ENCODE measurements at regions not wholly inside any gene's neighbourhood (a gene's known extent, or its start where the extent isn't known, plus 50 kb on each side); places are given as distances from the start of the nearest gene placed in this dataset.
A peak's percentile ranks its signal among the peaks of the same experiment; 100 is the strongest.
"Not testable (repeated sequence)": the region's sequence is repeated elsewhere in the genome, so short reads cannot be mapped to it uniquely, and the experiment has no call there.

DNA sequence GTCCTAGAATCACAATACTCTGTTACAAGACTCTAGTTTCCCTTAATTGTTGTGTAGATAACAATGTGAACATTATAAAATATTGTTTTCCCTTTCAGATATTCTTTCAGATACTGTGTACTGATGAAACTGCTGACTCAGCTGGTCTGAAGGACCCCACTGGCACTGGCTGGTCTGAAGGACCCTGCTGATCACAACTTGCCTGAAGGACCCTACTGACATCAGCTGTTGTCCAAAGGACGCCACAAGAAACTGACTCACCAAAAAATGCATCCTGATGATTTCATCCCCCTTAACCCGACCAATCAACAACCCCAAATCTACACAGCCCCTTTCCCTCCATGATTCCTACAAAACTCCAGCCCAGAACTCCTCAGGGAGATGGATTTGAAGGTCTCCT lies 258.8 kb upstream of the GNPDA2 start:
- DNase-seq, result no peak

DNA sequence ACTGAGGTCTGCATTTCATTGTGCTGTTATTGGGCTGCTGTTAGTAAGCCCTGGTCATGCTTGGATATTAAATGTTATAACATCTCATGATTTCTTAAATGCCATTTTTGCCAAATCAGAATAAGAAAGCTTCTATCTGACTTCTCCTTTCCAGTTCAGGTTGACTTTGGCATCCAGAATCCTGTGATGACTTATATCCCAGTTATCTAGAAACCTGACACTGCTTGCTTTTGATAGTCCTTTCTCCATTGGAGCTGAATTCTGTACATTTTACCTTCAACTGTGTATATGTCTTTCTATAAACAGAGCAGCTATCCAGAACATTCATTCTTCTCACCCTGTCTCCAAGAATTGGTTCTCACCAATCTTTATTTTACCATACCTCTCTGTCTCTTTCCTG lies 257.7 kb upstream of the GNPDA2 start:
- DNase-seq, result no peak

DNA sequence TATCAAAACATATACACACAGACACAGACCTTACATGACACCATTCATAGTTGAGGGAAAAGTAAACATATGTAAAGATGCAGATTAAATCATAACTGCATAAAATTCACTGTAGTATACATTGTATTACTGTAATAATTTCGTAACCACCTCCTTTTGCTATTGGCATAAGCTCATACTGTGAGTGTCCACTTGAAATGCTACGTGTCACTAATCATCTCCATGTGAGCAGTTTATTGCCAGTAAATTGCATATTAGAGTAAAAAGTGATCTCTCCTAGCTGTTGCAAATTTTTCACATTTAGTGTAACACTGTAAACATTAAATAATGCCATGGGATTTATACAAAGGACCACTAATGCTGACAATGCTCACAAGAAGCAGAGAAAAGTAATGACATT lies 256.7 kb upstream of the GNPDA2 start:
- no peak for DNase-seq

DNA sequence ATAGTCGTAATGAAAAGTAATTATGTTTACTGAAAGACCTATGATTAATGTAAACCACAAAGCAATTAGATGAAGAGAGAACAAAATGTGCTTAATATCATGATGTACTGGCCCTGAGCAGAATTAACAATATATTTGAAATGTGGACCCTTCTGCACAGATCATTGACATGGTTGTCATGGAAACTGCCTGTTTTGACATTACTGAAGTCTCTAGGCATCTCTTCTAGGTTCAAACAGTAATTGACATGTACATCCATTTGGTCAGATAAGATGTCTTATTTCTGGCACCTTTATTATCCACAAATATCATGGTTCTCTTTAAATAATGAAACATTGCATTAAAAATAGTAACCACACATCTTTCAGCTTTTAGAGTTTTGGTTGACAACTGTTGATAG lies 251.7 kb upstream of the GNPDA2 start:
- no peak for DNase-seq

DNA sequence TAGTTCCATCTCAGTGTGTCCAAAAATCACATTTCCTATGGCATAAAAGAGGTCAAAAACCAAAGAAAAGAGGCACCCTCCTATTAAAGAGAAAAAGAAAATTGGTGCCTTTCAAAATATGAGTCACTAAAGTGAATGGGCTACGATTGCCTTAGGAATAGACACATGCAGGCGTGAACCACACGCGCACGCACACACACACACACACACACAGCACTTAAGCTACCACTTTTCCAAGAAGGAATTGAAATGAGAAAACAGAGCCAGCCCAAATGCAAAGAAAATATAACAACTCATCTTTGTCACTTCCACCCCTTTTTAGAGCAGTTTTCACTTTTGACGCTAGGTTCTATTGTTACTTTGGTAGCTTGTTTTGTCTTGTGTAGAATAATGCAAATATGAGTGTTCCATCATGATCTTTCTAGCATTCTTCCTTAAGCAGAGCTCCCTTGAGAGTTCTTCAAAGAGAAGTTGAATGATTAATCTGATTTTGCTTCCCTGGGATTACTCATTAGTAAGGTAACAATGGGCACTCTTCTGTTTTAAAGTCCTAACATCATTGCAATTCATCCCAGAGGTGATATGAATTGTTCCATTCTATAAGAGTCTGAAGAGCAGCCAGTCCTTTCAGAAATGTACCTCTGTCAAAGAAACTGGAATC lies 239.2 kb upstream of the GNPDA2 start:
- no peak for DNase-seq

DNA sequence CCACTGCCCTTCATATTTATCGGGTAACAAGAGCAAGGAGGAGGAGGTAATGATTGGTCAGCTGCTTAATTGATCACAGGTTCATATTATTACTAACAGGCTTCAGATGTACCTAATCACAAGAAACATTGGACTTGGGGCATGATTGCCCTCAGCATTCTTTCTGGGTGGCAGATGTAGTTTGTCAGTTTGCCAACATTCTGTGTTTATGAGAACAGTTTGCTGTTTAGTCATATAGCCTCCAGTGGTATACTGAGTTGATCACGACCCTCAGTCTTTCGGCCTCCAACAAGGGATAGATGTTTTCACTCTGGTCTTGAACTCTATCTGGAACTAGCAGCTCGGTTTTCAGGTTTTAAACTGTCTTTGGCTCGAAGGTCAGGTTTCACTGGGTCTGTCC lies 237.7 kb upstream of the GNPDA2 start:
- not testable (repeated sequence) for DNase-seq

DNA sequence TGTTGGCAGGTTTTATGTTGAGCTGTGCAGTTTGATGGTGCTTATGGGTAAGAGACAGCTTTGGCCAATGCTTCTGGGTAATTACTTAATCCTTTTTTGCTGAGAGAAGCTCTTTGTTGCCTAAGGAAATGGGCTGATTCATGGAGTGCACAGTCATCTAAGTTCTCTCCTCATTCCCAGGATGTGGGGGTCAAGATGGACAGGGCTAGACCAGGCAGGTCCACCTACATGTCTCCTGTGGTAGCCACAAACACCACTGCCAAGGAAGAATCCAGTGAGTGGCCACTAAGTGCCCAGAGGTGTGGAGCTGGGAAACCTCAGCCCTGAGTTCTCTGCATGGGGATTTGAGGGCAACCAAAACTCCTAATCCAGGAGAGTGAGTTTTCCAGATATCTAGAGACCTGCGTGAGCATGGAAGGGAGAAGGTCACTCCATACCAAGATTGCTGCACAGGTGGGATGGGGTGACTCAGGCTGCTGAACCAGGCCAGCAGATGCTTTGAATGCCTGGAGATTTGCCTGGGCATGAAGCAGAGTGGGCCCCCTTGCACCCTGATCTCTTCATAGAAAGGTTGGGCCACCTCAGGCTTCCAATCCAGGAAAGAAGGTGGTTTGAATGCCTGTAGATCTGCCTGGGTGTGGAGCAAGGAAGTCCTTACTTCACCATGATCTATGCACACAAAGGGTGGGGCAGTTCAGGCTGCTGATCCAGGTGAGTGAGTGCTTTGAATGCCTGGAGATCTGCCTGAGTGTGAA lies 234.8 kb upstream of the GNPDA2 start:
- DNase-seq, result no peak

DNA sequence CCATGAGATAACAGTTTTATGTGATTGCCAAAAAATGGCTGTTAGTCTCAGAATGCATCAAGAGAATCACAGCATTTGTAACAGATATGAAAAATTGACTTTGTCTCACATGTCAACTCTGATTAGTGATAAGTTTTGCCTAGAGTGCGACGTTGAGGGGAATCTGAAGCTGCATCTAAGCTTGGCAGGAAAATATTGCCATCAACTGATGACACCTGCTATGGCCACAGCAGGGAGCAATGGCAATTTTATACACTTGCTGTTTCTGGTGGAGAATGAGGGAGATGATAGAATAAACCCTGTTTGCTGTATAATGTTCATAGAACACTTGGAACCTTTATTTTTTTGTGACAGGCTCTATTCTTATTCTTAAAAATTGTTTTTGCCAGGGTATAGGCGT lies 205.4 kb upstream of the GNPDA2 start:
- no peak for DNase-seq

DNA sequence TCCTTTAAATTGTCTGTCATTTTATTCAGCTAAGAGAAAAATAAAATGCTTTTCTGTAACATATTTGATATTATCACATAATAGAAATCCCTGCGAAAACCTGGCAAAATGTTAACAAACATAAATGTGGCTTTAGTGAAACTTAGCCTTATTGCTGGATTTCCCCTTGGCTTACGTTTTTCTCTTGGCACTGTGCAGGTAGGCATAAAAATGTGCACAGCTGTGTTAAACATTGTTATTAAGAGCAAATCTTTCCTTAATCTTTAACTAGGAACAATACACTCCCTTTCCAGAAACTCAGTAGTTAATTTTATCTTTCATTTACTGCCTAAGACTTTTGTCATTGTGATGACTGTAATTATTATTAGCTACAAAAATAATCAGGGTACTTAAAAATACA lies 202.4 kb upstream of the GNPDA2 start:
- DNase-seq, result no peak

DNA sequence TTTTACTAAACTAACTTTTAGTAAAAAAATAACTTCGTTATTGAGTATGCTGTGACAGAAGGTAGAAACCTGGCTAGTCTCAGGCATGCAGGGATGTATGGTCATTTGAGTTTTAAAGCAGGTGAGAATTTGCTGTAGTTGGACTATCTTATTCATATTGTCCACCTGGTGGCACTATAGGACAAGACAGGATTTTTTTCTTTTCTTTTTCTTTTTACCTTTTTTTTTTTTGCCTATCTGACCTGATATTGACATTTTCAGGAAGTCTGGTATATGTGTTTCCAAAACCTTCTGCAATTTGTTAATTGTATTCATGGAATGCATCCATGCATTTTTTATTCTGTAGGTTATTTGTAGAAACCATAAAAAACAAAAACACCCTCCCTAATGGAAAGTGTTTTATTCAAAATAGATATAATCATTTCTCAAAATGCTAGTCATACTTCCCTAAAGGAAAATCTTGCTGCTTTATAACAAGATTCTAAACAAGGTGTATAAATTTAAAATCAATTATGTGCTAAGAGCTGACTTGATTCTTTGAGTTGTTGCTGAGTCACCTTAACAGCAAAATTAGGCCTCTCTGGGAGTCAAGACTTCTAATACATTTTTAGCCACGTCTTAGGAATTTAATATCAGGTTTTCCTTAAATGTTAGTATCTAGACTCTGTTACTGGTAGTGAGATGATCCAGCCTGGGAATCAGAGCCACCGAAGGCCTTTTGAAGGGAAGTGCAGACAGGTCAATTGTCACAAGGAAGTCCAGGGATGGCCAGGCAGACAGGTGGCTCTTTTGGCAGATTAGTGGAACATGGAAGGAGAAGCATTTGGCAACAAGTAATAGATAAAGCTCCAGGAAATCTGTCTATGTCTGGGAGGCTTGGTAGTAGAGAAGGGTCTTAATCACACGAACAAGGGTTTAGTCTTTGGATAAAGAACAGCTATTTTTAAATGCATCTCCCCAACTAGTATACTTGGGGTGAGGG lies 201.3 kb upstream of the GNPDA2 start:
- peak in 1 of 56 donors; percentile 3 for DNase-seq

DNA sequence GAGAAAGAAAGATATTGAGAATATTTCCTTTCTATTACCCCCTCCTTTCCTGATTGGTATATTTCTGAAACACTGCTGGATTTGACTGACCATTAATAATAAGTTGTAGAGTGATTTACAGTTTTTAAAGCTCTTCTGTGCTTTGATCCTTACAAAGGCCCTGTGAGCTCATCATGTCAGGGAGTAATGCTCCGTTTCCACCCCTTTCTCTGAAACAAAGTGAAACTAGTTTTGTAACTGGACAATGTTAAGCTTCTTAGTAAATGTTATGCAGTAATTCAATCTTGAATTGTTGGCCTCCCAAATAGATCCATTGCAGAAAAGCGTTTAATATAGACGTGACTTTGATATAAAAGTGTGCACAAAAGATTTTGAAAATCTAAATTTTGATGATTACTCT lies 190.1 kb upstream of the GNPDA2 start:
- DNase-seq, result no peak

DNA sequence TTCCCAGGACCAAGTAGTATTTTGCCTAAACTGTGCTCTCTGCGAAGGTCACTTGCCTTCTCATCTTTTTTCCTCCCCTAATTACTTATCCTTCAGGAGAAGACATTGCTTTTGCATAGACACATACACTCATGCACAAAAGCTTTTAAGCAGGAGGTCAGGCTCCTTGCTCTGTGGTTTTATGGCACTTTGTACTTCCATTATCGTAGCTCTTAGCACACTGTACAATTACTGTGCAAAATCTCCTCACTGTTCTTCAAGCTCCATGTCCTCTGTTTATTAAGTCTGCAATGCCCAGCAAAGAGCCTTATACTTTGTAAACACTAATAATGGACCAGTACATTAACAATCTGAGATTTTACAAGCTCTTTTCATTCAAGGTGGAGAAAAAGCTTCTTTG lies 188.4 kb upstream of the GNPDA2 start:
- DNase-seq, result no peak

DNA sequence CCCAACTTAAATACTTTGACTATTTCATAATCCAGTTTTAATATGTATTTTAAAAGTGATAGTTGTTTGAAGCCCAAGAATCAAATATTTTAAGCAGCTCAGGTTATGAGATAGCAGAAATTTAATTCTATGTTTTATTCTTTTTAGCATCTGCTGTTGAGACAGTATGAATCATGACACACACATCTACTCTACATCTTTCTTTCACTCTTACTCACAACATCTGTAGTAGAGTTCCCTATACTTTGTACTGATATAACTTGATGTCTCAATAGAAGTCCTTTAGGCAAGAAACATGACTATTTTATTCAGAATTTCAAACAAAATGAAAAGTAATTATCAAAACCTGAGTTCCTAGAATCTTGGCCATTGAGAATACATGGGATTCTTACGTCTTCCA lies 187.9 kb upstream of the GNPDA2 start:
- no peak for DNase-seq

DNA sequence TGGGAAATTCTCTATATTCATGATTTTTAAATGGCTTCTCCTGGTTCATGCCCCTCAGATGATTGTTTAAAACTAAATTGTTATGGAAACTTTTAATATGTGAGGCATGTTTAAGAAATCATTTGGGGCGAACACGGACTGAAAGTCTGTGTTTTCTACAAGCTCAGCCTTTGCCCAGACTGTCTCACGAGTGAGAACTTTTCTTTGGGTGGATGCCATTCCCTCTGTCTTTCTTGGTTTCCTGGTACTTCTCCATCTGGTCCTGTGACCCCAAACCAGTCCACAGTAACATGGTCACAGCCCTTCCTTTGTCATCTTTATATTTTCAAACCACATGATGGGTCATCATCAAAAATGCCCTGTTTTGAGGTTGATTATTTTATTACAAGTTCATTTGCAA lies 186.6 kb upstream of the GNPDA2 start:
- peak in 1 of 56 donors; percentile 1 for DNase-seq

DNA sequence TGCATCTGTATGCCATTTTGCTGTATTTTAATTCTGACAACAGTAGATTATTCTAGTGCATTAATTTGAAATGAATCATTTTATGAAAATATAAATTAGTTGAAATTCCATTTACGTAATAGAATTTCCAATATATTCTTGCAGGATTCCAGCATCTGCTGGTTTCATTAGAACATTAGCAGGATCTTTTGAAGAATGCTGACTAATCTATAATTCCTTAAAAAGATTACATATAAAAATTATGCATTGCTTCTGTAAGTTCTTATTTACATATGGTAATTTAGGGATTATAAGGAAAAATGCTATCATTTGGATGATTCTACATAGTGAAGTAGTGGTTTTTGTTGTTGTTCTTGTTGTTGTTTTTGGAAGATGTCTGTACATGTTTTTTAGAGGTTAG lies 182.2 kb upstream of the GNPDA2 start:
- DNase-seq, result no peak

DNA sequence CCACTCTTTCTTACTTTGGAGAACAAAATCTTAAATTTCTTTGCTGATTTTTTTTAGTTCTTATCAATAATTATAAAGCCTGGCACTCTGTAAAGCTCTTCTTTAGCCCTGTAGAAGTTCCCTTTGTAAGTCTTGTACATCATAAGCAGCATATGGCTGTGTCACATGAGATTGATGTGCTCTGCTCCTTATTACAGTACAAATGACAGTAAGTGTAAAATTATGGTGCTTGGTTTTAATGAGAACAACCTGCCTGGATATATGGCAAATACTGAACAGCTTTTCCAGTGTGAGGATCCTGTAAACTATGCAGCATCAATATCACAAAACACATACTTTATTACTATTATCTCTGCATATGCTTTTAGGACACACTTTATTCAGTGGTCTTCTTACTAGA lies 145.9 kb upstream of the GNPDA2 start:
- no peak for DNase-seq

DNA sequence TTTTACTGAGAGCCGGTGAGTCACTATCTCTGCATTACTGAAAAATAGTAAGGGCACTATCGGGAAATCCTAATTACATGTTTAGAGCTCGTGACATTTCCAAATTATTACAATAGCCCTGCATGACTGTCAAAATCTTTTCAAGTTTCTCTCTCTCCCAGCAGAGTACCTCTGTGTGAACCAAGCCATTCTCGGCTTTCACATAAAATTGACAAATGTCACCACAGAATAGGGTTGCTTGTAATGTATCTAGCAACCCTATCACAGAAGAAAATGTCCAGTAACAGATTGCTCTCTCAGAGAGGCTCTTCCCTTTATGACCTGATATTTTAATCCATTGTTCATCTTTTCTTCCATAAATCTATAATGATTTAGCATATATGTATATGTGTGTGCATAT lies 144.8 kb upstream of the GNPDA2 start:
- no peak for DNase-seq

DNA sequence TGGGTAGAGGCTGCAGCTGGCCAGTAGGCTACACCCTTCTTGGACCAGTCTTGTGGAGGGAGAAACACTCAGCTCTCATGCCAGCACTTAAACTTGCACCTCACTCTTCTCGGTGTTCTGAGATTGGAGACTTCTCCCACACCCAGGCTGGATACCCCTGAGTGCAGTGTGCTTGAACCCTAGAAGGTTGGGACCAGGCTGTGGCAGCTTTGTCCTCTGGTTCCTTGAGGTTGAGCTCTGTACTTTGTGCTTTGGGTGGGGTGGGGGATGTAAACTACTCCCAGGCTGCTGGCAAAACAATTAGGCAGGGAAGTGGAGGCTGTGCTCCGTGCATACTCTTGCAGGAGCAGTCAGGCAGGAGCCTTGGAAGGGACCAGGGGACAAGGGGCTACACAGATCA lies 143.6 kb upstream of the GNPDA2 start:
- no peak for DNase-seq

DNA sequence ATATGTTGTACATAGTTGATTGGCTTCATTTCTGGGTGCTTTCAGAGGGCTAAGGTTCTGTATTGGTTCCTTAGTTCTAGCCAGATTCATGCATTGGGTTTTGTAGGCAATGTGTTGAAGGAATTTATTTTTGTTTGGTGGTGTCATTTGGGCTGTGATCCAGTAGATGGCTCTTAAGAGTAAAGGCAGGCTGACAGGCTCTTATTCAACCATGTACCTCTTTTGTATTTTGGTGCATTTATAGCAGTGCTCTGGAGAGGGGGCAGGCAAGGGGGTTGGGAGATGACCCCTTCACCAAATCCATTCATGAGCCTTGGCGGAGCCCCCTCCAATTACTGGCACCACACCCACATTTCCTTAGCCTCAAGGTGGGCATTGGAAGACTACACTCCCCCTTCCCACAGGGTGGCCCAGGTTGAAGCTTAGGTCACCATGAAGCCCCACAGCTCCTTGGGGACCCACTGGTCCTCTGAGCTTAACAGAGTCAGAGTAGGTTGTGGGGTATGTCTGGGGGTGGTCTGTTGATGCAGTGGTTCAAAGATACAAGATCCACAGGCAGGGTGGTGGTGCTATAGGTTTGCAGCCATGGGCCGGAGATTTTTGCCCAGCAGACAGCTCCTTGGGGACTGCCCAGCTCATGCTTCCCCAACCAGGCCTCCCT lies 143.0 kb upstream of the GNPDA2 start:
- no peak for DNase-seq

DNA sequence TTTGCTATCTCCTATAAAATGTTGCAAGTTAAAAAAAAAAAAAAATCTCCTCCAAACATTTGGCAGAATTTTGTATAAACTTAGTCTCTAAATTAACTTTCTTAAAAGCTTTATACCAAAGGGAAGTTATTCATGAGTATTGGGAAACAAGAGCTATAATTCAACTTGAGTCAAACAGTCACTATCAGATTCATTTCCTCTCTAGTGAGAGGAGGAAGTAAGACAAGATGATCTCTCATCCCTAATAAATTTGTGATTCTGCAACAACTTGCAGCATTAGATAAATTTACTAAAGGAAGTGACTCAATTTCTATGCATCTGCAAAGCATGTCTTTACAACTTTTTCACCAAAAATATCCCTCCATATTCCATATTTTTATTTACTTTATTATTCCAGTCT lies 135.4 kb upstream of the GNPDA2 start:
- DNase-seq, result no peak

DNA sequence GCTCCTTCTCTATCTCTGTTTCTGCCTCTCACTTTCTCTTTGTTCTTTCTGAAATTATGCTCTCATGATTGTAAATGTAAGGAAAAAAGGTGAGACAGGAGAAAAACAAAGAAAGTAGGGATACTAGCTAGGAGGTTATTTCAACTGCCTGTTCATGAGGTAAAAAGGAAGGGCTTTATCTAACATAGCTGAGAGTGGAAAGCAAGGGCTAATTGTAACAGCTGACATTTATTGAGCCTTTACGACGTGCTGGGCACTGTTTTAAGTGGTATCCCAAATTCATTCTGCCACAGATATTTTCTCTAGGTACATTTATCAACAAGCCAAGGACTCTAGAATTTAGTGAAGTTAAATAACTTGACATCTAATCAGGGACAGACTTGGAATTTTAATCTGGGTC lies 133.1 kb upstream of the GNPDA2 start:
- no peak for DNase-seq

DNA sequence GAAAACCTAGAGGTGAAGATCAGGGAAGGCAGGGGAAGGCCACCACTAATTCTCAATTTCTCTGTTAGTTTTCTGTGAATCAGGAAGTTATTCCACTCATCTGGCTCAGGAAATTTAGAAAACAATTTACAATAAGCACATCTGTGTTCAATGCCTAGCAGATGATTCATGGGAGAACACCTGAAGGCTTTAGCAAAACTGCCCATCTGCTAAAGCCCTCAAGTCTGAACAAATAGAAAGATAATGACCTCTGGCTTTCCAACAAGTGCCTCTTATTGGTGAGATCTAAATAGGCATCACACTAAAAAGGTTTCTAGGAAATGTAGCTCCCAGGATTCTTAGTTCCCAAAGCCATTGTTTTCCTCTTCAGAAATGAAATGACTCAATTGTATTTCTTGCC lies 122.1 kb upstream of the GNPDA2 start:
- DNase-seq, result no peak

Measured in amygdala (tissue), 56 donors.